NCI-H446 (cell line): ENCODE measurements at regions not wholly inside any gene's neighbourhood (a gene's known extent, or its start where the extent isn't known, plus 50 kb on each side); places are given as distances from the start of the nearest gene placed in this dataset.

Source experiments
- DNase-seq, 2 experiments: peaks; one replicate each; lab custom pipeline; 2025; lab: John Stamatoyannopoulos, UW

DNA sequence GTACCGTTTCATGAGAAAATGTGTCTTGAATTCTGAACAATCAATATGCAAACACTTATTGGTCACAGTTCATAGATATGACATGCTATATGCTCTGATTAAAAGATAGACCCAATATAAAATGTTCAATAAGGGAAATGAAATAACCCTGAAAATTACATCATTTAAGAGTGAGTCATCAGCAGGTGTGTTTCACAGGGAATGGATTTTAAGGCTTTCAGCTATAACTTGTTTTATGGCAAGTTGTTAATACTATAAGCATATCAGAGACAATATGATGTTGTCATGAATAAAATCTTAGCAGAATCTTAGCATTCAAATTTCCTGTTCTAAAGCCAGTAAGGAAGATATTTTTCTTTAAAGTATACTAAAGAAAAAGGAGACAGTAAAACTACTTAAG lies 483.4 kb upstream of the PCDH9 start:
- no peak for DNase-seq

DNA sequence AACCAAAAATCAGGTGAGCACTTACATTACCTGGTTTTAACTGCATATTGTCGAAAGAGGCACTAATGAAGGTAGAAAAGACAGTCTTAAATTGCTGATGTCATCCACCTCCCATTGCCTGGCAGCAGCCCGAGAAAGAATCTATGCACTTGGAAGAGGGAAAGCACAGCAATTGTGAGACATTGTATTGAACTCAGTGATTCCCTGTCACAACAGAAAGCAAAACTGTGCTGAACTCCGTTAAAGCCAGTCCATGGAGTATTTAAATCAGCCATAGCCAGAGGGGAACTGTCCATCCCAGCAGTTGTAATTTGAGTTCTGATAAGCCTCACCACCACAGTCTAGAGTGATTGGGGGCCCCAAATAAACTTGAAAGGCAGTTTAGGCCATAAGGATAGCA lies 466.6 kb upstream of the PCDH9 start:
- DNase-seq: no peak

DNA sequence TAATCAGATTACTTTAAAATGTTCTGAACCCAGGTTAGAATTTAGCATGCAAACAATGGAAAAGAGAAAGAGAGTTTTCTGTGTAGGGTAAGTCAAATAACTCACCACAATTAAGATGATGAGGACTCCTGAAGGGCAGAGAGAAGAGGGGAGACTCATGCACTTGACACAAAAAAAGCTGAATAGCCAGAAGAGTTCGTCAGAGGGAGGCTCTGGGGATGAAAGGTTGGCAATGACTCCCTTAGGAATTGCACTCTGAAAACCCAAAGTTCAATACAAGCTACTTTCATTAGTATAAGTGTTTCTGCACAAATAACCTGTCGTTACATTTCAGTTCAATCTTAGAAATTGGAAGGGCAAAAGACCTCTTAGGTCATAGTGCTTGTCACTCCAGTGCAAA lies 434.4 kb upstream of the PCDH9 start:
- DNase-seq: no peak

DNA sequence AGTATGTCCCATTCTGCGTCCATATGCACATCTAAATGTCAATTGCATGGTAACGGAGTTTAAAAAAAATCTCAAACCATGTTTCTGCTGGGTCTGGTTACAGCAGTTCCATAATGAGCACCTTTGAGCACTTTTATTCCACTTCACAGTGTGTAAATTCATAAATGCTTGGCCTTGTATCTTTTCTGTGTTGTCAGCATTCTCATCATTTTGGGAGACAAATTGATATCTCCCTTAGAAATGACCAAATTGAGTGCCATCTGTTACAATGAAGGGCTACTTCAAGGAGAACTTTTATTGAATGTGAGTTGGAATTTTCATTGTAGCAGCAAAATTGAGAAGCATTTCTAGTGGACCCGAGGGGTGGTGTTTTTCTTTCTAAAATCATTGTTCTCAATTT lies 432.9 kb upstream of the PCDH9 start:
- no peak for DNase-seq

DNA sequence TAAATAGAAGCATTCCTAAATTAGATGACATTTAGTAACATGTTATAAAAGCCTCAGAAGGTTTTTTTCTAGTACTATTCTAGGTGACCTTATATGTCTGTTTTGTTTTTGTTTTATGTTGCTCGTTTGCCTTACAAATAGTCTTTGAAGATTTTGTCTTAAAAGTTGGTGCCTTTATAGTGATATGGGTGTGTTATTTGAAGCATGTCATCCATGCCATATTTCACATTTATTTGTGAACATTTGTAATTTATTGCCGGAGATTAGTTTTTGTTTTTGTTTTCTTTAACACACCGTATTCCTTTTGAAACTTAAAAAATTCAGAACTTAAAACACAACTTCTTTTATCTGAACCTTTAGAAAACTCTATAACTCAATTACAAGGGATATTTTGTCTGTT lies 422.8 kb upstream of the PCDH9 start:
- DNase-seq: no peak

DNA sequence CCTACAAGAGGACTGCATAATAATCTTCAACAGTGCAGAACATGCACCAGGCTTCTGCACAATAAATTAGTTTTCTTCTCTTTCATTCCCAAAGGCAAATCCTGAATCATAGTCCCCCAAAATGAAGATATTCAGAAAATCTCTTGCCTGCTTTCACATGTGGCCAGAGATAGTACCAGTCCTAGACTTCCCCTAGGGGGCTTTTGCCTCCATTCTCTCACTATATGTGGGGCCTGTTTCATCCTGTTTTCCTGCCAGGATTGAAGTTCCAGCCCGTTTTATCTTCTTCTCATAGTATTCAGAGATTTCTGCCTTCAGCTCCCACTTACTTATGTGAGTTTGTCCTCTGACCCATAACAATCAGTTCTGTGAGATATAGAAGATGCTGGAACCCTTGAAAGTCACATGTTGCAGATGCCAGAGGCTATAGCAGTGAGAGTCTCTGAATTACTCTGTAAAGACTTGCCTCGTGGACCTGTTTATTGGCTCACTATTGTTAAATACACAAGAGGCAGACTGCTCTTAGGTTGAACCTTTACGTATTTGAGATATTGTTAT lies 421.9 kb upstream of the PCDH9 start:
- no peak for DNase-seq

DNA sequence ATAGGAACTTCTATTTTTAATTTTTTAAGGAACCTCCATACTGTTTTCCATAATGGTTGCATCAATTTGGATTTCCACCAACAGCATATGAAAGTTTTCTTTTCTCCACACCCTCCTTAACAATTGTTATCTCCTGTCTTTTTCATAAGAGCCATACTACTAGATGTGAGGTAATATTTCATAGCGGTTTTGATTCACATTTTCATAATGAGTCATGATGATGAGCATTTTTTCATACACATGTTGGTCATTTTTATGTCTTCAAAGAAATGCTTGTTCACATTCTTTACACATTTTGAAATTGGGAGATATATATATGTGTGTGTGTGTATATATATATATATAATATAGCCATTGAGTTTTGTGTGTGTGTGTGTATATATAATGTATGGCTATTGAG lies 420.3 kb upstream of the PCDH9 start:
- no peak for DNase-seq

DNA sequence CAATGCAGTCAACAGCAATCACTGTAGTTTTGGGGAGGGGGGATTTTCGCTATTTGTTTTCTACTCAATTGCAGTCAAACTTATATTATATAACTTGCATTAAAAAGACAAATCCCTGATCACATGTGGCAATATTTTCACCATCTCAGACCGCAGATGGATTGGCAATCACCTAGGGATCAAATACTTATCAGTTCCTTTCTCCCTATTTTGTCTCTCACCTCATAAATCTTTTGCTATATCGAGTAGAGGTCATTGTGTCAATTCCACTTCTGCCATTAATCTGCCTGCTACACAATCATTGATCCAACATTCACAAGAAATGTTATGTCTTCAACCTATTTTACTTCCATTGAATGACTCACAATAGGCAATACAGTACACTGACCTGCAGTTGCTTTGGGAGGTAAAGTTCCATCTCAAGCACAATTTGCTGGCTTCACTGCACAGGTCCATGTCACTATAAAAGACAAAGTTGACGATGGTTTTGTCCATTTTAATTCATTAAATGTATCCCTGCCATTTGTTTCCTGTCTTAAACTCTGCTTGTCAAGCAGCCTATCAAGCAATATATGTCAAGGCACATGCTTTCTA lies 415.8 kb upstream of the PCDH9 start:
- no peak for DNase-seq

DNA sequence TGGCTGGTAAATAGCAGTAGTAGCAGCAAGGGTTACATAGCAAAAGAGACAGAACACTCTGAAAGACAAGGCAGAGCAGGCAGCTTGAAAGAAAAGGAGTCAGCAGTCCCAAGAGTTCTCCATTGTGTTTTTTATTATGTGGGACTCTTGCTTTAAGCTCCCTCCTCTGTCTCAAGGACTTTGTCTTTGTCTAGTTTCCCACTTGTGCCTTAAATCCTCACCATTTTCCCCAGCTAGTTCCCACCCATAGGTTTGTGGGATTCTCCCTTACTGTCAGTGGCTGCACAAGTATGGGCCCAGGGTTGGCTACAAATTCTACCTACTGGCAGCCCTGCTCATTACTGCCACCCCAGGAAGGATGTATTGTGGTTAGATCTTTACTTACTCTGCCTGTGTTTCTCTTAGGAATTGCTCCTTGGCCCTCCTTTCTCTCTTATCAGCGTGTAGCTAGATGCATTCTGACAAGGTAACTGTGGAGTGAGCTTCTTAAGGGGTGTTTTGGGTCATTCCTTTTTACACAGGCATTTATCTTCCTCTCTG lies 413.4 kb upstream of the PCDH9 start:
- DNase-seq: no peak

DNA sequence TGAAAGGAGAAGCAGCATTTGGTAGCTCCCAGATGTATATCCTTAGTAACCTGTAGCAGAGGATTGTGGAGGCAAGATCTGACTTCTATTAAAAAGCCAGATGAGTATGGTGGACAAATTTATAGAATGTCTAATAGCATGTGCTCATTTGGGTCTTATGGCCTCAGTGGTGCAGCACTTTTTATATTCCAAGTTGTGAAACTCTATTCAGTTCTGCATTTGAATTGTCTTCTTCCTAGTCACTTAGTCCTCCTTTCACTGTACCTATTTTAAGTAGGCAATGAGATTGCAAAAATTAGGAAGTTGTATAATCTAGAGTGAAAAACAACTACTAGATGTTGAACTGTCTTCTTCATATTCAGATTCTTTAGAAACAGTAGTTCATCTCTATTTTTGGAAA lies 412.5 kb upstream of the PCDH9 start:
- DNase-seq: no peak

DNA sequence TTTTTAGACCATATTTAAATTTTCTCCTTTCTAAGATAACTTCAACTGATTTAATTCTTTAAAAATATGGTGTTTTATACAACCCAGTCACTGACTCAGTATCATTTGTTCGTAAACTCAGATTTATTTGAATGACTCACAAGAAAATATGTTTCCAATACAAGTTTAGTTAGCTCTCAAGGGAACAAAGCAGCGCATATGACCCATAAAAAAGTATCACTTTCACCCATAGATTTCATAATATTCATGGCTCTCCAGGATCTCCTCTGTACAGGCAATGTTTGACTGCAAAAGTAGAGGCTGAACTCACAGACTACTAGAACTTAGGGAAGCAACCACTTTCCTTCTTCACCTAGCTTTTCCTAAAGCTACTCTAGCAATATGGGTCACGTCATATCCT lies 405.6 kb upstream of the PCDH9 start:
- DNase-seq: no peak

DNA sequence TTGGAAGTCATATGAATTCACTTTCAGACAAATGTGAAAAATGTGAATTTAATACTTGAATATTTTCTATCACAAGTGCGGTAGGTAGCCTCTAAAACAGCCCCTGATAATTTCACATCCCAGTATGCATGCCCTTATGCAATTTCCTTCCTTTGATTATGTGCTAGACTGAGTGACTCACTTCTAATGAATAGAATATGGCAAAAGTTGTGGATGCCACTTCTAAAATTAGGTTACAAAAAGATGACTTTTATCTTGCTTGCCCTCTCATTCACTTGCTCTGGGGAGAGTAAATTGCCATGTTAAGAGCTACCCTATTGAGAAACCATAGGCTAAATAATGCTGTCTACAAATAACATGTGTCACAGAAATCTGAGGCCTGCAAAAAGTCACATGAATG lies 402.5 kb upstream of the PCDH9 start:
- no peak for DNase-seq

DNA sequence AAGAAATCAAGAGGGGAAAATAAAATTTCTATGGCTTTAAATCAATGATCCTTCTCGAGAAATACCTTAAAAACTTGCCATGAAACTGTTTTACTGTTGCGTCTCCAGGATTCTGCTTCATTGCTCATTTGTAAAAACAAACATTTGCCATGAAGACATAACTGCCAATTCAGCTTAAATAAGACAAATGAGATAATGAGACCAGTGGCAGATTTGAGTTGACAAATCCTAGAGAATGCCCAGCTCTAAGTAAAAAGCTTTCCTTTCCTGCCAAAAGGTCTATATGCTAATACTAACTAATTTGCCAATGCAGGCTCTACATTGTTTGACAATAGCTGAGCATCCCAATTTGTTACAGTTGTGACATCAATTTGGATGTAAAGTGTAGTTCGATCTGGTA lies 400.5 kb upstream of the PCDH9 start:
- DNase-seq: peak in 1 of 2 experiments; percentile 8

DNA sequence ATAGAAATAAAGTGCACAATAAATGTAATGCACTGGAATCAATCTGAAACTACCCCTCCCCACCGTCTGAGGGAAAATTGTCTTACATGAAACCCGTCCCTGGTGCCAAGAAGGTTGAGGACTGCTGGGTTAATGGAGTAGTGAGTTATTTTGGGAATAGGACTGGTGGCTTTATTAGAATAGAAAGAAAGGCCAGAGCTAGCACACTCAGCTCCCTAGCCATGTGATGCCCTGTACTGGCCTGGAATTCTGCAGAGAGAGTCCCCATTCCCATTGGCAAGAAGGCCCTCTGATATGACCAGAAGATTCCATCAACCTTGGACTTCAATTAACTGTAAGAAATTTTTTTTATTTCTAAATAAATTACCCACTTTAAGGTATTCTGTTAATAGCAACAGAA lies 393.5 kb upstream of the PCDH9 start:
- no peak for DNase-seq

DNA sequence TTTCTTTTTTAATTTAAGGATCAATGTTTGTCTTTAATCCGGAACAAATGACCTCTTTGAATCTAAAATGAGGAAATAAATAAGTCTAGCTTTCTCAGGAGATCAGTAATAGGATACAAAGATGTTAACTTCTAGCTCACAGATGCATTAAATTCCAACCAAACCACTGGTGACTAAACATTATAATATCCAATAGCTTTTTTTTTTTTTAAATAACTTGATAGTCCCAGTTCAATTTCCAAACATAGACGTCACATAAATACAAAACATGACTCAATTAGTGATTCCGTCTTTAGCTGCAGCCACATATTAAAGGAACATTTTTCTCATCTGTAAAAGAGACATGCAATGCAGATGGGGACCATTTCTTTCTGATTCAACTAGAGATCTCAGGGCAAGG lies 390.5 kb upstream of the PCDH9 start:
- no peak for DNase-seq

DNA sequence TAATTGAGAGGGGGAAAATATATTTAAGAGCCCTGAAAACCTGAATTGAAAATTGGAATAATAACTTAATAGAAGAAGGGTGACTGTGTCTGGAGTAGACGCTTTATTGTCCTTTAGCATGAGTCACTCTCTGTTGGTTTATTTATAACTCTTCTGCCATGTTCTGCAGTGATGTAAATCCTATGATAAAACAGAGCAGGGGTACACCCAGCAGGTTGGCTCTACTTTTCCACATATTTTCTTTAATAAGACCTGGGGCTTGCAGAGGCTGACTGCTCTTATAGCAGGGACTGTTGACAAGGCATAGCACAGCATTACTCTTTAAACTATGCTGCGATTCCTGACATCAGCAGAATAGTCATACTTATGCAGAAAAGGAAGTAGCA lies 389.9 kb upstream of the PCDH9 start:
- no peak for DNase-seq

DNA sequence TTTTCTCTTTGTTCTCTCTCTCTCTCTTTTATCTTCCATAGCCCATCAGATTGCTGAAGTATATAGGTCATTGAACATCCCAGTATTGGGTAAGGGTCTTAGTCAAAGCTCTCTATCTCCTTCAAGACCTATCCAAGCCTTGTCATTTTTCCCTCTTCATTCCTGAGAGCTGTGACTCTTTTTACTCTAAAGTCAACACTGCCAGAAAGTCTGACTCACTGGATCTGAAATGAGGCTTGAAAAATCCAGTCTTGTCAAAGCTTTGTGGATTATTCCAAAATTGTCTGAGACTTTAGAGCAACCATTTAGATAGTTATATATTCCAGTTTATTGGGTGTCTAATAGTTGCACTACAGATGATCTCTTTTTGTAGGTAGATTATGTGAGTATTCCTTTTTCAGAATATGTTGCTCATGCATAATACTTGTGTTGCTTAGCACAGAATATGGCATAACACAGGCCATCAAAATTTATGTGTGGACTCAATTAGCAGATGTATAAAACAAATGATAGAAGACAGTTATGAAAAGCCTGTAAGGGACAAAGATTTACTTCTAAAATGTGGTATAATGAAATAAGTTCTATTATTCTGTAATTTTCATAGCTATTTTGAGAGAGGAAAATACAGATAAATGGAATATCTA lies 389.3 kb upstream of the PCDH9 start:
- no peak for DNase-seq

DNA sequence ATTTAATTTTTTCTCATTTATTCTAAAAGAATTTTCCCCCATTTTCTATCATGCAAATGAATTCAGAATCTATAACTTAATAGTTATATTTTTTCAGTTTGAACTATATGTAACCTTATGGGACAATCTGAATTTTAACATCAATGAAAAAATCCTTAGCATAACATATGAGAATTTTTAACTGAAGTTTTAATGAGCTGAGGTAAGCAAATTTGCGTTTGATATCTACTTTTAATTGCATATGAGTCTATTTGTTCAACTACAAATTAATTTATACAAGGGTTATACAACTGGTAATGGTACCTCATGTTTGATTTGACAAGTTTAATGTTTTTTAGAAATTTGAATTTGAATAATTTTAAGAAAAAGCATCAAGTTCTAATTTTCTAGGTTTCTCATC lies 384.4 kb upstream of the PCDH9 start:
- no peak for DNase-seq

DNA sequence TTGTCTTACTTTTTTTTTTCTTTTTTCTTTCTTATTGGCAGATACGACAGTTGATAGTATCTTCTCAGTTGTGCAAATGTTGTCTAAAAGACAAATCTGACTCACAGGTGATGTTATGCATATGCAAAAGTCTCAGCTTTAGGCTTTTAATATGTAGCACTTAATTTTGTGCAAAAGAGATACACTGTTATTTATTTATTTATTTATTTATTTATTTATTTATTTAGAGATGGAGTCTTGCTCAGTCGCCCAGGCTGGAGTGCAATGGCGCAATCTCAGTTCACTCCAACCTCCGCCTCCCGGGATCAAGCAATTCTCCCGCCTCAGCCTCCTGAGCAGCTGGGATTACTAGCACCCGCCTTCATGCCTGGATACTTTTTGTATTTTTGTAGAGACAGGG lies 383.9 kb upstream of the PCDH9 start:
- no peak for DNase-seq

DNA sequence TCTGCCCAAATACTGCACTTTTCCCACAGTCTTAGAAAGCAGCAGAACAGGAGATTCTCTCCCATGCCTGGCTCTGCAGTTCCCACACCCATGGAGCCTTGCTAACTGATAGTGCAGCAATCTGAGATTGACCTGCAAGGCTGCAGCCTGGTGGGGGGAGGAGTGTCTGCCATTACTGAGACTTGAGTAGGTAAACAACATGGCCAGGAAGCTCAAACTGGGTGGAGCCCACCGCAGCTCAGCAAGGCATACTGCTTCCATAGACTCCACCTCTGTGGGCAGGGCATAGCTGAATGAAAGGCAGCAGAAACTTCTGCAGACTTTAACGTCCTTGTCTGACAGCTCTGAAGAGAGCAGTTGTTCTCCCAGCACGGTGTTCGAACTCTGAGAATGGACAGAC lies 358.5 kb upstream of the PCDH9 start:
- no peak for DNase-seq

DNA sequence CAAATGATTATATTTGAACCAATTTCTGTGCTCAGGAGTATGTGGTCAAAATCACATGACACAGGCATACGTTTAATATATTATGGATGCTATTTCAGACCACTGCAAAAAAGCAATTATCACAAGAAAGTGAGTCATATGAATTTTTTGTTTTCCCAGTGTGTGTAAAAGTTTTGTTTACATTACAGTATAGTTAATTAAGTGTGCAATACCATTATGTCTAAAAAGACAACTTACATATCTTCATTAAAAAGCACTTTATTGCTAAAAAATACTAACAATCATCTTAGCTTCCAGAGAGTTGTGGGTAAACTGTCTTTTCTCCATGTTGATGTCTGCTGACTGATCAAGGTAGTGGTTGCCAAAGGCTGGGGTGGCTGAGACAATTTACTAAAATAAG lies 347.2 kb upstream of the PCDH9 start:
- no peak for DNase-seq

DNA sequence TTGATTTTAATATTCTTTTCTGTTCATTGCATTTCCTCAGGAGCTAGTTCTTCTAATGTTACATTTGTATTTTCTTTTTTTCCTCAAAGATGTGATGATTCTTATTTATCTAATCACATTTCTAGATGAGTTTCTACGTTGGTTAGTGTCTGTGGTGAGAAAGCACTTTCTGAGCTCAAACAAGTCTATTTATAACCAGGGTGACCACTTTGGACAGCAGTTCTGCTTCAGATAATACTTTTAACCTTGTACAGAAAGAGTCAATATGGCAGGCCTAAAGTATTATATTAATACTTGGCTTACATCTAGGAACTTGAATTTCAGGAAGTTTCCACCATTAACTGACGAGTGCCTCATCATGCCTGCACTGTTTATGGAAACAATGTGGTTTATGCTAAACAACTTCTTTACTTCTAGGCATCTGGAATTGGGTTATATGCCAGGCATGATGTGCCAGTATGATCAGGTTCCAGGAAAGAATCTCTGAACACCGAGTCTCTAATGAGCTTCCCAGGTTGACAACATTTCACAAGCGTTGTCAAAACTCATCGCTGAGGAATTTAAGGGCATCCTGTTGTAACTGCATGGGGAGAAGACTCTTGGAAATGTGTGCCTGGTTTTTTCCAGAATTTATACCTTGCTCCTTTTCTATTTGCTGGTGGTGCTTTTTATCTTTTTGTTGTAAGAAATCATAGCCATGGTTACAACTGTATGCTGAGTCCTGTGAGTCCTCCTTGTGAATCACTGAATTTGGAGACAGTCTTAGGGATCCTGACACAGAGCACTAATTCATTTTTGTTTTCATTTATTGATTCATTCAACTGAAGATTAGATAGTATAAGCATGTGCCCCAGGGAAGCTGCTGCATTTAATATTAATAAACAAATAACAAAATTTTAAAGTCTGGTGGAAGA lies 344.4 kb upstream of the PCDH9 start:
- no peak for DNase-seq

DNA sequence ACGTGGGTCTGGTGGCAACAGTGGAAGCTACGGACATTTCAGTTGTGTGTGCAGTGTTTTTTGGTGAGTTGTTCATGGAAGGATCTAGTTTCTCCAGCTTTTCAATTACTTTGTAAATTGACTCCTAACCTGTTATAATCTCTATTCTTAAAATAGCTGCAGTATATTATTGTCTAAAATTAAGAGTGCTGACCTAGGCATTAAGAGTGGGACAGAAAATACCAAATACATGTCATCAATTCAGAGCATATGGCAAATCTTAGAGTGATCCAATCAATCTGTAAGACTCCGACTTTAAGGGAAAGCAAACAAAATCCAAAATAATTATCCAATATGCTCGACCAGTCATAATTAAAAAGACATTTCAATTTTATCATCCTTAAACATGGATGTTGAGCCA lies 338.1 kb upstream of the PCDH9 start:
- no peak for DNase-seq
